HG03469 (cell line): ENCODE measurements at regions not wholly inside any gene's neighbourhood (a gene's known extent, or its start where the extent isn't known, plus 50 kb on each side); places are given as distances from the start of the nearest gene placed in this dataset.

ENCODE experiments used
- ATAC-seq: cut with Tn5 transposase; IDR thresholded peaks from one replicate; pipeline ENCODE4 v1.9.1; 2021; ENCODE audit warnings: mild to moderate bottlenecking, moderate library complexity, moderate number of reproducible peaks; ENCODE audit not compliant: unreplicated experiment

- ATAC-seq, result no peak
Observed at GRCh38 chr3:63193647-63194046, 84.5 kb upstream of the SYNPR start.

GRCh38 chr3:63199606-63200005 lies 78.5 kb upstream of the SYNPR start:
- ATAC-seq, result no peak

GRCh38 chr3:63202529-63202928 lies 75.6 kb upstream of the SYNPR start:
- ATAC-seq, result no peak

GRCh38 chr3:63207066-63207590 lies 71.0 kb upstream of the SYNPR start:
- no peak for ATAC-seq

- ATAC-seq, result no peak
Observed at GRCh38 chr3:63228087-63228486, 50.0 kb upstream of the SYNPR start.
